Adrenal gland (tissue), 9 donors: ENCODE measurements at regions not wholly inside any gene's neighbourhood (a gene's known extent, or its start where the extent isn't known, plus 50 kb on each side); places are given as distances from the start of the nearest gene placed in this dataset.

Source experiments
- DNase-seq, 7 donors: peaks; one replicate each; pipeline ENCODE4 v3.0.0-alpha.2; 2019 to 2020
- H3K27ac ChIP-seq, 5 donors: fragments of 200-600 bp; sonication (generic) in 4 of 5; 1 replicate in 3 of 5; 2 replicates in 2 of 5; pipeline versions ENCODE4 v1.5.1 to v1.8.0; 2016 to 2020; ENCODE audit warnings: mild to moderate bottlenecking in 1 of 5
- H3K27me3 ChIP-seq: fragments of 200-600 bp; 2 replicates; pipeline ENCODE4 v1.8.0; 2021
- H3K36me3 ChIP-seq, 2 donors: fragments of 200-600 bp; replicated peaks in 1 of 2; 1 replicate in 1 of 2; 2 replicates in 1 of 2; pipeline versions ENCODE4 v1.5.1 to v1.8.0; 2018 to 2022
- H3K4me1 ChIP-seq, 2 donors: fragments of 200-600 bp; replicated peaks in 1 of 2; 1 replicate in 1 of 2; 2 replicates in 1 of 2; pipeline versions ENCODE4 v1.5.1 to v1.8.0; 2018 to 2021
- H3K4me3 ChIP-seq, 4 donors: fragments of 200-600 bp; sonication (generic) in 3 of 4; one replicate each; pipeline ENCODE4 v1.5.1; 2016 to 2018
- H3K9me3 ChIP-seq, 3 donors: fragments of 200-600 bp; sonication (generic) in 1 of 3; replicated peaks in 1 of 3; 1 replicate in 2 of 3; 2 replicates in 1 of 3; pipeline versions ENCODE4 v1.5.1 to v1.8.0; 2016 to 2021
- CTCF ChIP-seq, 6 experiments: fragments of 450-650 bp in 4 of 6; fragments of 200-600 bp in 2 of 6; sonication (generic) in 1 of 6; IDR thresholded peaks; 1 replicate in 5 of 6; 2 replicates in 1 of 6; pipeline versions ENCODE4 v1.5.1 to v1.8.0; 2016 to 2021; ENCODE audit warnings: antibody characterized with exemption in 6 of 6, mild to moderate bottlenecking in 2 of 6, moderate library complexity in 1 of 6
- POLR2A ChIP-seq, 2 donors: fragments of 450-650 bp; IDR thresholded peaks; one replicate each; pipeline ENCODE4 v1.6.1; 2017; ENCODE audit warnings: antibody characterized with exemption in 2 of 2, mild to moderate bottlenecking in 2 of 2, moderate library complexity in 1 of 2
- WGBS, 4 donors: extraction: QIAGEN DNeasy Blood & Tissue Kit in 2 of 4; methylation state at CpG; one replicate each; pipeline versions ENCODE4 v1.1.5 to v1.1.7; 2013 to 2017; 5-methylcytosine and 5-hydroxymethylcytosine counted together
- intact Hi-C, 2 donors: fragments of 100-400 bp; cut with DNase I; formaldehyde crosslinking; loops; one replicate each; pipeline versions ENCODE4 v1.14.1 to v1.15.0; 2022 to 2023
- donor health status: healthy with polysubstance abuse.
- donor health status: Bipolar disorder and iron deficiency.
- donor health status: DM: yes; HTN: yes; CAD: no.
- donor health status: DM: no; HTN: no; CAD: no.
- donor health status: DM: no; HTN: no; CAD: no.

GRCh38 chr5:10110228-10110627 lies 139.5 kb downstream of the ATPSCKMT start:
- TF ChIP-seq POLR2A (IDR thresholded peaks at IDR 0.05) = no peak
- no peak for TF ChIP-seq CTCF (IDR thresholded peaks at IDR 0.05)
- intact Hi-C loops = no loop called here
- DNase-seq = no peak
- no peaks in the 10 kb centered on the region for H3K36me3 ChIP-seq
- no peak overlapping the region for H3K27ac ChIP-seq
- no peaks in the 10 kb centered on the region for H3K27me3 ChIP-seq
- no peaks in the 10 kb centered on the region for H3K9me3 ChIP-seq
- WGBS, 4 donors = 77 to 92% (median 92%) methylated on average over 9 to 10 of the region's 10 CpGs
- no peak overlapping the region for H3K4me3 ChIP-seq
- no peaks in the 10 kb centered on the region for H3K4me1 ChIP-seq

DNA sequence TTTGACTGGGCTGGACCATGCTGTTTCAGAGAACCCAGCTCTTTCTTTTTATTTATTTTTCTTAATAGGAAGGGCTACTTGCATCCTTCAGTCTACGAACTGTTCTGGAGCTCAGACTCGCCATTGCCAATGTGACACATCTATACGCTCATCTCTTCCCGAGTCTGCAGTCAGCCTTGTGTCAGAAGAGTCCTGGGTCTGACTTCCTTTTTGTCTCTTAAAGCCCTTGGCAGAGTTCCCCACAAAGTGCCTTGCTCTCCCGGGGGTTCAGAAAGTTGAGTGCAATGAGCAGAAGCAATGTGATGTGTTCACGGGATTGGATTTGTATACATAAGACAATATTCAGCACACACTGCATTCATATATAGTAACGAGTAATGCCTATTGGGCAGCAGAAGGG lies 140.4 kb downstream of the ATPSCKMT start:
- H3K9me3 ChIP-seq = no peaks in the 10 kb centered on the region
- intact Hi-C loops = no loop called here
- TF ChIP-seq POLR2A (IDR thresholded peaks at IDR 0.05) = no peak
- TF ChIP-seq CTCF (IDR thresholded peaks at IDR 0.05) = no peak

GRCh38 chr5:10106806-10107205 lies 142.9 kb downstream of the ATPSCKMT start:
- H3K9me3 ChIP-seq = no peaks in the 10 kb centered on the region
- intact Hi-C loops = no loop called here

More for the DNA sequence above, 140.4 kb downstream of the ATPSCKMT start:
- WGBS, 4 donors = 81 to 88% (median 87%) methylated on average over 7 of the region's 7 CpGs
- Histone ChIP-seq H3K27ac (no peak overlapping the region), H3K36me3 (no peaks in the 10 kb centered on the region), H3K27me3 (no peaks in the 10 kb centered on the region), H3K4me1 (no peaks in the 10 kb centered on the region), H3K4me3 (no peak overlapping the region)
- DNase-seq = no peak

DNA sequence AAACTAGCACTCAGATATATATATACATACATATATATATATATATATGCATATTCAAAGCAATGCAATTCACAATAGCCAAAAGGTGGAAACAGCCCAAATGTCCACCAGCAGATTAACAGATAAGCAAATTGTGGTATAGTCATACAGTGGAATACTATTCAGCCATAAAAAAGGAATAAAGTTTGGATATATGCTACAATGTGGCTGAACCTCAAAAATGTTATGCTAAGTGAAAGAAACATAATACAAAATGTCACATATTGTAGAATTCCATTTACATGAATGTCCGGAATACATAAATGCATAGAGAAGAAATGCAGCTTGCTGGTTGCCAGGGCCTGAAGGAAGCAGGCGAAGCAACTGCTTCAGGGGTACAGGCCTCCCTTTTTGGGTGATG lies 143.4 kb downstream of the ATPSCKMT start:
- Histone ChIP-seq H3K27me3 (no peaks in the 10 kb centered on the region), H3K36me3 (no peaks in the 10 kb centered on the region), H3K27ac (no peak overlapping the region), H3K9me3 (no peaks in the 10 kb centered on the region), H3K4me1 (no peaks in the 10 kb centered on the region), H3K4me3 (no peak overlapping the region)
- intact Hi-C loops = no loop called here
- TF ChIP-seq POLR2A (IDR thresholded peaks at IDR 0.05) = no peak
- TF ChIP-seq CTCF (IDR thresholded peaks at IDR 0.05) = no peak
- DNase-seq = no peak
- 93 to 96% (median 95%) methylated on average over 2 of the region's 2 CpGs for WGBS, 4 donors

More at GRCh38 chr5:10106806-10107205, 142.9 kb downstream of the ATPSCKMT start:
- no peaks in the 10 kb centered on the region for H3K4me1 ChIP-seq
- DNase-seq = no peak
- 84 to 100% (median 92%) methylated on average over 1 of the region's 1 CpG for WGBS, 4 donors
- H3K27ac ChIP-seq = no peak overlapping the region
- no peak overlapping the region for H3K4me3 ChIP-seq
- no peaks in the 10 kb centered on the region for H3K36me3 ChIP-seq
- H3K27me3 ChIP-seq = no peaks in the 10 kb centered on the region
- TF ChIP-seq CTCF (IDR thresholded peaks at IDR 0.05) (no peak), POLR2A (IDR thresholded peaks at IDR 0.05) (no peak)
